Medulla oblongata (tissue), 1 donor: ENCODE measurements at regions not wholly inside any gene's neighbourhood (a gene's known extent, or its start where the extent isn't known, plus 50 kb on each side); places are given as distances from the start of the nearest gene placed in this dataset.
A peak's percentile ranks its signal among the peaks of the same experiment; 100 is the strongest.

Source experiments
- DNase-seq: peaks from one replicate; pipeline ENCODE4 v3.0.0-alpha.2; 2015; ENCODE audit errors: extremely low spot score

- DNase-seq, result no peak
Observed at GRCh38 chr18:45168866-45169600, 446.2 kb upstream of the SLC14A2 start.

GRCh38 chr18:45169610-45170009 lies 445.7 kb upstream of the SLC14A2 start:
- no peak for DNase-seq

GRCh38 chr18:45171679-45172191 lies 443.5 kb upstream of the SLC14A2 start:
- DNase-seq, result no peak

GRCh38 chr18:45173327-45173726 lies 441.9 kb upstream of the SLC14A2 start:
- no peak for DNase-seq

- DNase-seq, result no peak
Observed at GRCh38 chr18:45173799-45174519, 441.3 kb upstream of the SLC14A2 start.

GRCh38 chr18:45174629-45175136 lies 440.6 kb upstream of the SLC14A2 start:
- no peak for DNase-seq

GRCh38 chr18:45175511-45175910 lies 439.8 kb upstream of the SLC14A2 start:
- no peak for DNase-seq

- DNase-seq, result no peak
Observed at GRCh38 chr18:45186832-45187231, 428.4 kb upstream of the SLC14A2 start.

- no peak for DNase-seq
Observed at GRCh38 chr18:45191795-45192194, 423.5 kb upstream of the SLC14A2 start.

- no peak for DNase-seq
Observed at GRCh38 chr18:45197526-45197970, 417.7 kb upstream of the SLC14A2 start.

GRCh38 chr18:45198526-45198925 lies 416.8 kb upstream of the SLC14A2 start:
- DNase-seq, result no peak

- DNase-seq, result no peak
Observed at GRCh38 chr18:45201029-45201428, 414.2 kb upstream of the SLC14A2 start.

- no peak for DNase-seq
Observed at GRCh38 chr18:45201489-45201888, 413.8 kb upstream of the SLC14A2 start.

GRCh38 chr18:45202061-45202460 lies 413.2 kb upstream of the SLC14A2 start:
- no peak for DNase-seq

- DNase-seq, result no peak
Observed at GRCh38 chr18:45203677-45204076, 411.6 kb upstream of the SLC14A2 start.

GRCh38 chr18:45207328-45207727 lies 407.9 kb upstream of the SLC14A2 start:
- DNase-seq, result no peak

GRCh38 chr18:45208164-45208563 lies 407.1 kb upstream of the SLC14A2 start:
- DNase-seq, result no peak

GRCh38 chr18:45212181-45213039 lies 402.9 kb upstream of the SLC14A2 start:
- peak; percentile 89 for DNase-seq

- DNase-seq, result no peak
Observed at GRCh38 chr18:45213040-45213333, 402.3 kb upstream of the SLC14A2 start.

GRCh38 chr18:45218436-45218835 lies 396.8 kb upstream of the SLC14A2 start:
- no peak for DNase-seq

- DNase-seq, result no peak
Observed at GRCh38 chr18:45221363-45221762, 393.9 kb upstream of the SLC14A2 start.

GRCh38 chr18:45222180-45222579 lies 393.1 kb upstream of the SLC14A2 start:
- no peak for DNase-seq
